Smooth muscle cell (in vitro differentiated cells): ENCODE measurements at regions not wholly inside any gene's neighbourhood (a gene's known extent, or its start where the extent isn't known, plus 50 kb on each side); places are given as distances from the start of the nearest gene placed in this dataset.

ENCODE experiments used
- DNase-seq: peaks from one replicate; lab custom pipeline; 2025; ENCODE audit not compliant: unreplicated experiment; lab: John Stamatoyannopoulos, UW
- H2AFZ ChIP-seq: fragments of 200-600 bp; sonication (generic); 2 replicates; pipeline ENCODE4 v1.6.0; 2016; ENCODE audit warnings: antibody characterized with exemption, low read depth, mild to moderate bottlenecking
- H3F3A ChIP-seq: fragments of 200-600 bp; sonication (generic); 2 replicates; pipeline ENCODE4 v1.6.0; 2017; ENCODE audit warnings: antibody characterized with exemption, low read depth
- H3K27ac ChIP-seq: fragments of 200-600 bp; sonication (generic); 2 replicates; pipeline ENCODE4 v1.5.1; 2016; ENCODE audit warnings: low read depth, mild to moderate bottlenecking
- H3K27me3 ChIP-seq: fragments of 200-600 bp; sonication (generic); 2 replicates; pipeline ENCODE4 v1.6.1; 2016; ENCODE audit warnings: low read depth, mild to moderate bottlenecking
- H3K36me3 ChIP-seq: fragments of 200-600 bp; sonication (generic); 2 replicates; pipeline ENCODE4 v1.5.1; 2016; ENCODE audit warnings: low read depth
- H3K4me1 ChIP-seq: fragments of 200-600 bp; sonication (generic); 2 replicates; pipeline ENCODE4 v1.5.1; 2016; ENCODE audit warnings: low read depth
- H3K4me2 ChIP-seq: fragments of 200-600 bp; sonication (generic); 2 replicates; pipeline ENCODE4 v1.6.0; 2016; ENCODE audit warnings: mild to moderate bottlenecking
- H3K4me3 ChIP-seq: fragments of 200-600 bp; sonication (generic); 2 replicates; pipeline ENCODE4 v1.5.1; 2016; ENCODE audit warnings: mild to moderate bottlenecking
- H3K79me2 ChIP-seq: fragments of 200-600 bp; sonication (generic); 2 replicates; pipeline ENCODE4 v1.6.0; 2016; ENCODE audit warnings: low read depth, mild to moderate bottlenecking
- H3K9ac ChIP-seq: fragments of 200-600 bp; sonication (generic); 2 replicates; pipeline ENCODE4 v1.6.0; 2016; ENCODE audit warnings: low read depth
- H3K9me3 ChIP-seq: fragments of 200-600 bp; sonication (generic); replicated peaks from 2 replicates; pipeline ENCODE4 v1.5.1; 2016; ENCODE audit warnings: low read depth
- H4K20me1 ChIP-seq: fragments of 200-600 bp; sonication (generic); 2 replicates; pipeline ENCODE4 v1.6.0; 2016; ENCODE audit warnings: low read depth
- CTCF ChIP-seq: fragments of 200-600 bp; sonication (generic); IDR thresholded peaks from 2 replicates; pipeline ENCODE4 v1.5.1; 2017; ENCODE audit warnings: borderline replicate concordance, mild to moderate bottlenecking, antibody characterized with exemption; ENCODE audit not compliant: insufficient read depth, poor library complexity, severe bottlenecking
- WGBS: methylation state at CpG from one replicate; pipeline ENCODE4 v1.1.7; 2016; ENCODE audit warnings: low lambda C conversion rate; 5-methylcytosine and 5-hydroxymethylcytosine counted together

- H3F3A ChIP-seq = no peaks in the 10 kb centered on the region
- no peak overlapping the region for H3K4me3 ChIP-seq
- no peak overlapping the region for H2AFZ ChIP-seq
- no peak for DNase-seq
- H3K27me3 ChIP-seq = no peaks in the 10 kb centered on the region
- no peak for TF ChIP-seq CTCF
- no peak overlapping the region for H3K9ac ChIP-seq
- no peaks in the 10 kb centered on the region for H3K79me2 ChIP-seq
- no peak overlapping the region for H3K4me2 ChIP-seq
- H3K4me1 ChIP-seq = no peaks in the 10 kb centered on the region
- WGBS = 95% methylated on average over 2 of the region's 2 CpGs
- H3K27ac ChIP-seq = no peak overlapping the region
- no peaks in the 10 kb centered on the region for H4K20me1 ChIP-seq
- H3K9me3 ChIP-seq = no peaks in the 10 kb centered on the region
- no peaks in the 10 kb centered on the region for H3K36me3 ChIP-seq
These were observed 125.8 kb upstream of the MRPS22 start for GRCh38 chr3:139218046-139218445.

DNA sequence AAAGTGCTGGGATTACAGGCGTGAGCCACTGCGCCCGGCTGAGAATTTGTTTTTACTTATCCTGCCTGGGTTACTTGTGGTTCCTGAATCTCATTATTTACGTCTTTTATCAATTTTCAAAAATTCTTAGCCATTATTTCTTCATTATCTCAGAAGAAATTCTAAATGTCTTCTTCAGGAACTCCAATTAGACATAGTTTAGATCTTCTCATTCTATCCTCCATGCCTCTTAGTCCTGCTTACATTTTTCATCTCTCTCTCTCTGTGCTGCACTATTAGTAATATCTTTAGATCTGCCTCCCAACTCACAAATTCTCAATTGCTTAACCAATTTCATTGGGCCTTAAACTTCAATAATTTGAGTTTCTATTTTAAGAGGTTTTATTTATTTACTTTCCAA lies 124.4 kb upstream of the MRPS22 start:
- H3K36me3 ChIP-seq = no peaks in the 10 kb centered on the region
- WGBS = 95% methylated on average over 4 of the region's 4 CpGs

DNA sequence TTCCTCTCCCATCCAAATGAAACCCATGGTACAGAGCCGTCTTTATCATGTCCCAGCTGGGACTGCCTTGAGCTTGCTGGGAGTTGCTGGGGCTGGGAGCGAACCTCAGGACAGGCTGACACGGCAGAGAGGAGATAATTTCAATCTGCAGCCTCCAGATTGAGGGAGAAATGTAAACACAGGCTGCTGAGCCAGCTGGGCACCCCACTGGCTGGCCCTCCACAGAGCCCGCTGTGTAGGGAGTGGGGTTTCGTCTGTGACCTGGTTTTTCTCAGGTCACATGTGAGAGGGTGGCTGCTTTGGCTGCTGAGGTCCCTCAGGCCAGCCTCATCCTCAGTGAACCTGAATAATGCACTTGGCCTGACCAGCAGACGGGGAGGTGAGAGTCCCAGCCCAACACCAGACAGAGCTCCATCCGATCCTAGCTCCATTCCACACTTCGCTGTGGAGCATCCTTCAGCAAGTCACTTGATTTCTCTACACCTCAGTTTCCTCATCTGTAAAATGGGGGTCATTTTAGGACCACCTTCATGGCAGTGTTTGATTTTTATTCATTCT lies 121.6 kb upstream of the MRPS22 start:
- no peaks in the 10 kb centered on the region for H3K9me3 ChIP-seq
- no peaks in the 10 kb centered on the region for H3K27me3 ChIP-seq
- no peak for DNase-seq
- no peak for TF ChIP-seq CTCF
- WGBS = 79% methylated on average over 8 of the region's 8 CpGs
- no peak overlapping the region for H3K27ac ChIP-seq
- no peak overlapping the region for H3K4me2 ChIP-seq
- H2AFZ ChIP-seq = no peak overlapping the region
- no peaks in the 10 kb centered on the region for H3K4me1 ChIP-seq
- H4K20me1 ChIP-seq = no peaks in the 10 kb centered on the region
- no peaks in the 10 kb centered on the region for H3K79me2 ChIP-seq
- no peak overlapping the region for H3K4me3 ChIP-seq
- no peaks in the 10 kb centered on the region for H3K36me3 ChIP-seq
- no peaks in the 10 kb centered on the region for H3F3A ChIP-seq
- H3K9ac ChIP-seq = no peak overlapping the region

More for the DNA sequence above, 124.4 kb upstream of the MRPS22 start:
- Histone ChIP-seq H3F3A (no peaks in the 10 kb centered on the region), H4K20me1 (no peaks in the 10 kb centered on the region), H3K9me3 (no peaks in the 10 kb centered on the region), H3K4me1 (no peaks in the 10 kb centered on the region), H3K4me3 (no peak overlapping the region), H3K4me2 (no peak overlapping the region), H3K79me2 (no peaks in the 10 kb centered on the region), H3K9ac (no peak overlapping the region), H3K27ac (no peak overlapping the region), H3K27me3 (no peaks in the 10 kb centered on the region), H2AFZ (no peak overlapping the region)
- DNase-seq = no peak
- TF ChIP-seq CTCF = no peak

DNA sequence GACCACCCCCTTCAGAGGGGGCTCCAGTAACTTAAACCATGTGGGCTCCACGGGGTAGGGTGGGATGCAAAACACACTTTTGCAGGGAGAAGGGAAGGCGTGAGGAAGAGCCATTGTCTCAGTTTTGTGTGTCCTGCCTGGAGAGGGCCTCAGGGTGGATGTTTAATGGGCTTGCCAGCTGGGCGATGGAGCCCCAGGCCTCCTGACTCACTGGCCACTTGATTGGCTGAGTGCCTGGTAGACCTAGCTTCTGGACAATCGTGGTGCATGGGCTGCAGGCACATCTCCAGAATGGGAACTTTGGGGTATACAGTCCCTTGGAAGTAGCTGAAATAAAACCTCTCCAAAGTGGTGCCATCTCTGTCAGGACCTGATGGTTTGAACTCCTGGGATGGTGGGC lies 118.3 kb upstream of the MRPS22 start:
- no peak overlapping the region for H3K4me3 ChIP-seq
- 83% methylated on average over 4 of the region's 4 CpGs for WGBS
- no peak for DNase-seq
- H3K79me2 ChIP-seq = no peaks in the 10 kb centered on the region
- no peaks in the 10 kb centered on the region for H3K27me3 ChIP-seq
- H3F3A ChIP-seq = no peaks in the 10 kb centered on the region
- H3K9me3 ChIP-seq = no peaks in the 10 kb centered on the region
- no peak overlapping the region for H3K27ac ChIP-seq
- no peak overlapping the region for H3K9ac ChIP-seq
- H4K20me1 ChIP-seq = no peaks in the 10 kb centered on the region
- no peaks in the 10 kb centered on the region for H3K4me1 ChIP-seq
- H2AFZ ChIP-seq = no peak overlapping the region
- H3K4me2 ChIP-seq = no peak overlapping the region
- no peaks in the 10 kb centered on the region for H3K36me3 ChIP-seq
- no peak for TF ChIP-seq CTCF
